Muscle layer of colon (tissue), 2 donors: ENCODE measurements at regions not wholly inside any gene's neighbourhood (a gene's known extent, or its start where the extent isn't known, plus 50 kb on each side); places are given as distances from the start of the nearest gene placed in this dataset.

Experiments used
- H3K27ac ChIP-seq: one replicate; pipeline ENCODE4 v1.7.0; 2013; ENCODE audit warnings: low read depth, mild to moderate bottlenecking, low read length, moderate library complexity
- H3K27me3 ChIP-seq, 2 donors: one replicate each; pipeline ENCODE4 v1.7.0; 2013; ENCODE audit warnings: low read length in 2 of 2, mild to moderate bottlenecking in 2 of 2; ENCODE audit not compliant: insufficient read depth in 2 of 2, control insufficient read depth in 1 of 2
- H3K36me3 ChIP-seq: one replicate; pipeline ENCODE4 v1.7.0; 2013; ENCODE audit warnings: mild to moderate bottlenecking, low read length; ENCODE audit not compliant: insufficient read depth
- H3K4me1 ChIP-seq: one replicate; pipeline ENCODE4 v1.7.0; 2013; ENCODE audit warnings: mild to moderate bottlenecking, low read length; ENCODE audit not compliant: insufficient read depth
- H3K4me3 ChIP-seq, 2 donors: one replicate each; pipeline ENCODE4 v1.7.0; 2013; ENCODE audit warnings: low read length in 2 of 2, low read depth in 1 of 2, mild to moderate bottlenecking in 1 of 2, moderate library complexity in 1 of 2
- H3K9ac ChIP-seq: one replicate; pipeline ENCODE4 v1.7.0; 2013; ENCODE audit warnings: low read length
- H3K9me3 ChIP-seq: one replicate; pipeline ENCODE4 v1.7.0; 2013; ENCODE audit warnings: mild to moderate bottlenecking, low read length
- donor health status: abdominal sarcoma.
- donor health status: Adenocarcinoma of cecum.

GRCh38 chr6:40780637-40781036 lies 193.5 kb upstream of the LRFN2 start:
- Histone ChIP-seq H3K36me3 (no peaks in the 10 kb centered on the region), H3K27ac (no peak overlapping the region), H3K4me3 (no peak overlapping the region), H3K4me1 (no peaks in the 10 kb centered on the region), H3K9ac (no peak overlapping the region), H3K27me3 (no peaks in the 10 kb centered on the region), H3K9me3 (no peaks in the 10 kb centered on the region)

GRCh38 chr6:40779409-40779808 lies 192.2 kb upstream of the LRFN2 start:
- Histone ChIP-seq H3K27me3 (no peaks in the 10 kb centered on the region), H3K4me3 (no peak overlapping the region), H3K36me3 (no peaks in the 10 kb centered on the region), H3K9ac (no peak overlapping the region), H3K4me1 (no peaks in the 10 kb centered on the region), H3K27ac (no peak overlapping the region), H3K9me3 (no peaks in the 10 kb centered on the region)

GRCh38 chr6:40778918-40779317 lies 191.8 kb upstream of the LRFN2 start:
- Histone ChIP-seq H3K9me3 (no peaks in the 10 kb centered on the region), H3K9ac (no peak overlapping the region), H3K4me1 (no peaks in the 10 kb centered on the region), H3K4me3 (no peak overlapping the region), H3K27me3 (no peaks in the 10 kb centered on the region), H3K27ac (no peak overlapping the region), H3K36me3 (no peaks in the 10 kb centered on the region)

- Histone ChIP-seq H3K9ac (no peak overlapping the region), H3K9me3 (no peaks in the 10 kb centered on the region), H3K27ac (no peak overlapping the region), H3K4me3 (no peak overlapping the region), H3K27me3 (no peaks in the 10 kb centered on the region), H3K36me3 (no peaks in the 10 kb centered on the region), H3K4me1 (no peaks in the 10 kb centered on the region)
These were observed 191.0 kb upstream of the LRFN2 start for GRCh38 chr6:40778196-40778595.

GRCh38 chr6:40774932-40775331 lies 187.8 kb upstream of the LRFN2 start:
- Histone ChIP-seq H3K27me3 (no peaks in the 10 kb centered on the region), H3K4me1 (no peaks in the 10 kb centered on the region), H3K9me3 (no peaks in the 10 kb centered on the region), H3K4me3 (no peak overlapping the region), H3K36me3 (no peaks in the 10 kb centered on the region), H3K27ac (no peak overlapping the region), H3K9ac (no peak overlapping the region)

GRCh38 chr6:40770794-40771193 lies 183.6 kb upstream of the LRFN2 start:
- Histone ChIP-seq H3K9me3 (no peaks in the 10 kb centered on the region), H3K27me3 (no peaks in the 10 kb centered on the region), H3K4me3 (no peak overlapping the region), H3K4me1 (peaks cover 11% of the 10 kb centered on the region), H3K27ac (no peak overlapping the region), H3K36me3 (no peaks in the 10 kb centered on the region), H3K9ac (no peak overlapping the region)

- Histone ChIP-seq H3K36me3 (no peaks in the 10 kb centered on the region), H3K4me1 (peaks cover 46% of the 10 kb centered on the region), H3K27ac (no peak overlapping the region), H3K27me3 (no peaks in the 10 kb centered on the region), H3K4me3 (no peak overlapping the region), H3K9ac (no peak overlapping the region), H3K9me3 (no peaks in the 10 kb centered on the region)
These were observed 177.6 kb upstream of the LRFN2 start for GRCh38 chr6:40764726-40765125.

GRCh38 chr6:40762981-40763380 lies 175.8 kb upstream of the LRFN2 start:
- Histone ChIP-seq H3K4me1 (peaks cover 45% of the 10 kb centered on the region), H3K9ac (no peak overlapping the region), H3K36me3 (no peaks in the 10 kb centered on the region), H3K4me3 (no peak overlapping the region), H3K9me3 (no peaks in the 10 kb centered on the region), H3K27ac (no peak overlapping the region), H3K27me3 (no peaks in the 10 kb centered on the region)

- H3K9ac ChIP-seq, result no peak overlapping the region
- no peaks in the 10 kb centered on the region for H3K9me3 ChIP-seq
- H3K4me3 ChIP-seq, result no peak overlapping the region
- no peak overlapping the region for H3K27ac ChIP-seq
- no peaks in the 10 kb centered on the region for H3K36me3 ChIP-seq
- H3K27me3 ChIP-seq, result no peaks in the 10 kb centered on the region
- peaks cover 42% of the 10 kb centered on the region for H3K4me1 ChIP-seq
These were observed 173.7 kb upstream of the LRFN2 start for GRCh38 chr6:40760887-40761286.

GRCh38 chr6:40759838-40760237 lies 172.7 kb upstream of the LRFN2 start:
- H3K36me3 ChIP-seq, result no peaks in the 10 kb centered on the region
- H3K27me3 ChIP-seq, result no peaks in the 10 kb centered on the region
- peaks cover 47% of the 10 kb centered on the region for H3K4me1 ChIP-seq
- no peak overlapping the region for H3K27ac ChIP-seq
- no peak overlapping the region for H3K4me3 ChIP-seq
- H3K9me3 ChIP-seq, result no peaks in the 10 kb centered on the region
- H3K9ac ChIP-seq, result no peak overlapping the region

- Histone ChIP-seq H3K27me3 (no peaks in the 10 kb centered on the region), H3K4me1 (peaks cover 47% of the 10 kb centered on the region), H3K9ac (no peak overlapping the region), H3K4me3 (no peak overlapping the region), H3K36me3 (no peaks in the 10 kb centered on the region), H3K9me3 (no peaks in the 10 kb centered on the region), H3K27ac (no peak overlapping the region)
These were observed 172.1 kb upstream of the LRFN2 start for GRCh38 chr6:40759264-40759663.

- Histone ChIP-seq H3K36me3 (no peaks in the 10 kb centered on the region), H3K4me3 (no peak overlapping the region), H3K9ac (no peak overlapping the region), H3K27ac (no peak overlapping the region), H3K4me1 (peaks cover 31% of the 10 kb centered on the region), H3K9me3 (no peaks in the 10 kb centered on the region), H3K27me3 (no peaks in the 10 kb centered on the region)
These were observed 168.7 kb upstream of the LRFN2 start for GRCh38 chr6:40755749-40756452.
